HEK293 (cell line): ENCODE measurements at regions not wholly inside any gene's neighbourhood (a gene's known extent, or its start where the extent isn't known, plus 50 kb on each side); places are given as distances from the start of the nearest gene placed in this dataset.

Experiments used
- CTCF ChIP-seq: fragments of 450-650 bp; formaldehyde crosslinking; IDR thresholded peaks from 2 replicates; pipeline ENCODE4 v1.5.1; 2016; ENCODE audit warnings: missing biosample characterization, missing genetic modification characterization
- GLIS1 ChIP-seq: fragments of 450-650 bp; formaldehyde crosslinking; IDR thresholded peaks from 2 replicates; pipeline ENCODE4 v1.5.1; 2016; ENCODE audit warnings: missing biosample characterization, missing genetic modification characterization
- PBX3 ChIP-seq: sonication (generic); formaldehyde crosslinking; IDR thresholded peaks from 2 replicates; pipeline ENCODE4 v1.8.1; 2022; ENCODE audit warnings: mild to moderate bottlenecking, moderate library complexity, missing genetic modification reagents
- PRDM4 ChIP-seq: fragments of 450-650 bp; formaldehyde crosslinking; IDR thresholded peaks from 2 replicates; pipeline ENCODE4 v1.5.1; 2017; ENCODE audit warnings: missing biosample characterization, missing genetic modification characterization
- RBAK ChIP-seq: fragments of 450-650 bp; formaldehyde crosslinking; IDR thresholded peaks from 2 replicates; pipeline ENCODE4 v1.5.1; 2016; ENCODE audit warnings: missing biosample characterization, missing genetic modification characterization
- REST ChIP-seq: fragments of 450-650 bp; formaldehyde crosslinking; IDR thresholded peaks from 2 replicates; pipeline ENCODE4 v1.5.1; 2016; ENCODE audit warnings: missing biosample characterization, missing genetic modification characterization
- ZNF202 ChIP-seq: fragments of 450-650 bp; formaldehyde crosslinking; IDR thresholded peaks from 2 replicates; pipeline ENCODE4 v1.5.1; 2016; ENCODE audit warnings: missing biosample characterization, missing genetic modification characterization, borderline replicate concordance
- ZNF239 ChIP-seq: fragments of 450-650 bp; formaldehyde crosslinking; IDR thresholded peaks from 2 replicates; pipeline ENCODE4 v1.5.1; 2016; ENCODE audit warnings: missing biosample characterization, missing genetic modification characterization
- ZSCAN23 ChIP-seq: fragments of 450-650 bp; formaldehyde crosslinking; IDR thresholded peaks from 2 replicates; pipeline ENCODE4 v1.5.1; 2016; ENCODE audit warnings: missing biosample characterization, missing genetic modification characterization

GRCh38 chr18:71398531-71398930 is 1109.7 kb downstream of the SOCS6 start:
- TF ChIP-seq PBX3 (CRISPR knock-in tag) (no peak), CTCF (no peak), GLIS1 (no peak), ZNF239 (tag by site-specific recombination) (no peak), ZSCAN23 (no peak), REST (tag by site-specific recombination) (no peak), ZNF202 (tag by site-specific recombination) (no peak), RBAK (tag by site-specific recombination) (no peak), PRDM4 (no peak)
